GM19238 (cell line): ENCODE measurements at regions not wholly inside any gene's neighbourhood (a gene's known extent, or its start where the extent isn't known, plus 50 kb on each side); places are given as distances from the start of the nearest gene placed in this dataset.
"Not testable (repeated sequence)": the region's sequence is repeated elsewhere in the genome, so short reads cannot be mapped to it uniquely, and the experiment has no call there.

Experiments
- DNase-seq: peaks from one replicate; pipeline ENCODE4 v3.0.0; 2011; ENCODE audit warnings: low spot score; ENCODE audit not compliant: insufficient read length

GRCh38 chr5:60546207-60546606 lies 153.8 kb downstream of the DEPDC1B start:
- DNase-seq = no peak

DNA sequence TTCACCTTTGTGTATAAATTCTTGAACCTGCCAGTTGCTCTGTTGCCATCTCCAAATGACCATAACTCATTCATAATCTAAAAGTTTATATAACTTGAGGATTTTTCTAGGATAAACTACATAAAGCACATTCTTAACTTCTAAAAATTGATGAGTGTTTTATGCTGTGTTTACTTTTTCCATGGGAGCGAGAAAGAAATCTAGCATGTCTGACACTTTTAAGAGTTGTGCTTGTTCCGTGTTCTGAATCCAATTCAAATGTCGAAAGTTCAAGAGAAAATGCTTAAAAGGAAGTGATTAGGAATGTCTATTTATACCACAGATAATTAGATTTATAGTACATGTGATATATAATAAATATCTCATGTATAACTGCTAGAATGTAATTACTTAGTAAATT lies 154.4 kb downstream of the DEPDC1B start:
- DNase-seq = no peak

- DNase-seq = no peak
Measured at GRCh38 chr5:60544142-60544541, 155.8 kb downstream of the DEPDC1B start.

GRCh38 chr5:60541980-60542379 lies 158.0 kb downstream of the DEPDC1B start:
- no peak for DNase-seq

- DNase-seq = peak; percentile 23
Measured at GRCh38 chr5:60540856-60541805, 158.8 kb downstream of the DEPDC1B start.

DNA sequence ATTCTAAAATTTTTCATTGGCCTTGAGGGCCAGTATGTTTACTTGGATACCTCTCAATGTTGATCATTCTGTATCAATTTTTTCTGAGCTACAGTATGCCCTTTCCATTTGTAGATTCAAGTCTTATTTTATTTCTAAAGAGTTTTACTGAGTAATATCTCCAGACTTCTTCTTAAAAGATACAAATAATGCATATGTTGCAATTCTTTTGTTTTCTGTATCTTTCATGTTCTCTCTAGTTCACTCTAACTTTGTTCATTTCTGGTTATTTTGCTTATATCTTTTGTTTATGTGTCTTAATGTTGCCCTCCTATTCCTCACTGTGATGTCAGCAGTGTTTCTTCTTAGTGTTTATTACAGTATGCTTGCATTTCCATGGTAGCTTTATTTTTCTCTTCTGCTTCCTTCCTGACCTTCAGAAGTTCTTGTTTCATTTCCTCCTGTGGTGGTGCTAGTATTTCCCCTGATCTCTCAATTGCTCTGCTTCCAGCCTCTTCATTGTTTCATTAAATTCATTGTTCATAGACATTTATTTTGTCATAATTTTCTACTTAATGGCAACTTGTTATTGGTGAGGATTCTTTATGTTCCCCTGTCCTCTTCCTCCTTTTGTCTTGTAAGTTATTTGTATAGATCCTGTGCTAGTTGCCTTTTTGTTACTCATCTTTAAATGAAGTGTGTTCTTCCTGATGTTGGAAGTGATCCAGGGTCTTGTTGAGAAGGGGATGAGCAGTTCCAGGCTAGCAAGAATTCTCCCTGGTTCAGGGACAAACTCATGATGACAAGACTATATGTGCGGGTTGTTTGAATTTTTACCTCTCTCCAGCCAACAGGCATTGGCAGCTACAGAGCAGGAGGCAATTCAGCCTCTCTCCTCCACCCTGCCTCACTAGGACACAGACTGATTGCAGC lies 160.8 kb downstream of the DEPDC1B start:
- DNase-seq = no peak

DNA sequence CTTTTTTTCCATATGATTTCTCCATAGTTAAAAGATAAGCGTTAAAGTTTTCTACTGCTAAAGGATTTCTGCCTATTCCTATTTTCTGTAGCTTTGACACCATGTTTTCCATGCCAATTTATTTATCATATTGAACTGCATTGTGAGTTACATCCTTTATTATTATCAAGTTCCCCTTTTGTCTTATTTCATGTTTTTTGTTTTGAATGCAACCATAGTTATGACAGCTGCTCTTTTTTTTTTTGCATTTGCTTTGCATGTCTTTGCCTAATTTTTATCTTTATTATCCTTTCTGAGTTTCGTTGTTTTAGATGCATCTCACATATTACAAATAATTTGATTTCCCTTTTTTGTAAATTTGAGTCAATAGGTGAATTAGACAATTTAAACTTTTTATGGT lies 161.5 kb downstream of the DEPDC1B start:
- no peak for DNase-seq

- DNase-seq = no peak
Measured at GRCh38 chr5:60535951-60536350, 164.0 kb downstream of the DEPDC1B start.

DNA sequence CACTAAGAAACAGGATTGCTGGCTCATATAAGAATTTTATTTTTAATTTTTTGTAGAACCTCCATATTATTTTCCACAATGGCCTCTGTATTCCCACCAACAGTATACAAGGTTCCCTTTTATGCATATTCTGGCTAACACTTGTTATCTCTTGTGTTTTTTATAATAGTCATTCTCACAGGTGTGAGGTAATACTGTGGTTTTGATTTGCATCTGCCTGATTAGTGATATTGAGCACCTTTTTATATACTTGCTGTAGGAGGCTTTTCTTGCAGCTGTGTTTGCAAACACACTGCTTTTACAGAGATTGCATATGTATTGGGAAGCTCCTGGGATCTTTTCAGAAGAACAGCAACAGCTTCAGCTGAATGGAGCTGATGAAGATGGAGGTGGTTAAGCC lies 164.8 kb downstream of the DEPDC1B start:
- DNase-seq = no peak

GRCh38 chr5:60533789-60534188 lies 166.2 kb downstream of the DEPDC1B start:
- DNase-seq = no peak

- not testable (repeated sequence) for DNase-seq
Measured at GRCh38 chr5:60532796-60533195, 167.2 kb downstream of the DEPDC1B start.

DNA sequence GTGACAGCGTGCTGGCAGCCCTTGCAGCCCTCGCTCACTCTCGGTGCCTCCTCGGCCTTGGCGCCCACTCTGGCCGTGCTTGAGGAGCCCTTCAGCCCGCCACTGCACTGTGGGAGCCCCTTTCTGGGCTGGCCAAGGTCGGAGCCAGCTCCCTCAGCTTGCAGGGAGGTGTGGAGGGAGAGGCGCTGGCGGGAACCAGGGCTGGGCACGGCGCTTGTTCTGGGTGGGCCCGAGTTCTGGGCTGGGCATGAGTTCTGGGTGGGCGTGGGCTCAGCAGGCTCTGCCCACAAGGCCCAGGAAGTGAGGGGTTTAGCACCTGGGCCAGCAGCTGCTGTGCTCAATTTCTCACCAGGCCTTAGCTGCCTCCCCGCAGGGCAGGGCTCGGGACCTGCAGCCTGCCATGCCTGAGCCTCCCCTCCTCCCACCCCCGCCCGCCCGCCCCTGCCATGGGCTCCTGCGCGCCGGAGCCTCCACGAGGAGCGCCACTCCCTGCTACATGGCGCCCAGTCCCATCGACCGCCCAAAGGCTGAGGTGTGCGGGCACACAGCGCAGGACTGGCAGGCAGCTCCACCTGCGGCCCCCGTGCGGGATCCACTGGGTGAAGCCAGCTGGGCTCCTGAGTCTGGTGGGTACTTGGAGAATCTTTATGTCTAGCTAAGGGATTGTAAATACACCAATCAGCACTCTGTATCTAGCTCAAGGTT lies 169.7 kb downstream of the DEPDC1B start:
- not testable (repeated sequence) for DNase-seq

GRCh38 chr5:60529001-60529400 lies 171.0 kb downstream of the DEPDC1B start:
- DNase-seq = no peak

DNA sequence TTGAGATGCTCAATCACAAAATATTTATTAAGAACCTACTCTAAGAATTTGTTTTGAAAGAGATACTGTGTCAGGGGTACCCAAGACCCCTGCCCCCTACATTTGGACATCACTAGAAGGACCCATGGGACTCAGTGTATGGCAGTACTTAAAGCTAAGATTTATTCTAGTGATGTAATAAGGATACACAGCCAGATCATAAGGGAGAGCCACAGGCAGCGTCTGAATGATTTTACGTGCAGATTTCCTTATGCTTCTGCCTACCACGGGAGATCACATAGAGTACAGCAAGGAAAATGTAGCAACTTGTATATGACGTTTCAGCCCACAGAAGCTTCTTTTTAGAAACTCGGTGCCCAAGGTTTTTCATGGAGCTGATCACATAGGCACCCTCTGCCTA lies 172.9 kb downstream of the DEPDC1B start:
- DNase-seq = no peak

DNA sequence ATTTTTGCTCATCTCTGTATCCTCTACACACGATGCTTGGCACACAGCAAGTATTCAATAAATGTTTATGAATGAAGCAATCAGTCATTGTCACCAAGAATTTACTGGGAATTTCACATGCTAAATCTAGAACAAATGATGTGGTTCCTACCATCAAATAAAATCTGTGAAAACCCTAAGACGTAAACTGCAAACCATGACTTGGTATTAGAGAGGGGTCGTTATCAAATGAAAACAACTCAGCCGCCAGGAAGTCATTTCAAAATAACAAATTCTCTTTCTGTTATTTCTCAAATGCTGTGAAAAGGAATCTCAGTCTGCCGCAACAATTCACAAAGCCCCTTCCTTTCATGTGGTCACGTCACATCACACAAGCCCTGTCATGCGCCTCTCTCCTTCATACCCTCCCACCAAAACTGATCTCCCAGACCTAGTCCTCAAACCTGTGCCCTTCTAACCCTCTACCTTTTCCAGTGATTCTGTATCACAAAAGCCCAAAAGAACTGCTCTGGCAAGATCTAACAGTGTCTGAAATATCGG lies 173.6 kb downstream of the DEPDC1B start:
- no peak for DNase-seq

DNA sequence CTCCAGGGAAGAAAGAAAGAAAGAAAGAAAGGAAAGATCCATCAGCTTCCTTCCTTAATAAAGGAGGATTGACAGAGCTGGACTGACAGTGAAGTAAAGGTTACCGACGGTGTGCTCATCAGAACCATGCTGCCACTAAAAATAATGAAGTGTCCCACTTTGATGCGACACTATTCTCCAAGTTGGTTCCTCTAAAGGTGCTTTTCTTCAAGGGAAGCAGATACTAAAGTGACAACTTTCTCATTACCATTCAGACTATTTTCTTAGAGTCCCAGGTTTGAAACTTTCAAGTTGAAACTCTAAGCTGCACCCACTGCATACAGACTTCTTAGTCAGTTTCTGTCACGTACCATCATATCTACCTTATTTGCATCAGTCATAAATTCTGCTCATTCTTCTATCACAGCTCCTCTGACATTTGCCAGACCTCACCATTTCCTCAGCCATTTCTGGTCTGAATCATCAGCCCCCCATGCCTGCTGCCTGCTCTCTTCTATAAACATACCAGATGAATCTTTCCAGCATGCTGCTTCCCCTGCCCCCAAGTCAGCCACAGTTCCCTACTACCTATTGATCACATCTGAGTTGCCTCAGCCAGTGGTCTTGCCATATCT lies 177.6 kb downstream of the DEPDC1B start:
- DNase-seq = peak; percentile 54

GRCh38 chr5:60521376-60522291 lies 178.3 kb downstream of the DEPDC1B start:
- peak; percentile 41 for DNase-seq

GRCh38 chr5:60520451-60521227 lies 179.3 kb downstream of the DEPDC1B start:
- DNase-seq = no peak

DNA sequence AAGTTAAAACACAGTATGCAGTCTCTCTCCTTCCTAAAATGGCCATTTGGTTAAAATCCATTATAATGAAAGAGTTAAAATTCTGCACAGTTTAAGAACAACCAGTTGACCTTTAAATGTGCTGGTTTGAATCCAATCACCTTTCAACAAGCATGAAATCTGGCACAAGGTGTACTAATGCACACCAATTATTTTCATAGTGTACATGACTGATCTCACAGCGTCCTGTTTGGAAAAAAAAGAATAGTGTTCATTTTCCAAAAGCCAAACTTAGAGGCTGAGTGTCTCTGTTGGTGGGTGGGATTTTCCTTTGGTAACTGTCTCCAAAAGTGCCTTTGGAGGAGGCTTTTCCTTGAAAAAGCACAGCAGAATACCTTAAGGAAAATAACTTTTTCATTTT lies 180.6 kb downstream of the DEPDC1B start:
- no peak for DNase-seq
